Retinal pigment epithelial cell (primary cell): ENCODE measurements at regions not wholly inside any gene's neighbourhood (a gene's known extent, or its start where the extent isn't known, plus 50 kb on each side); places are given as distances from the start of the nearest gene placed in this dataset.

Experiments
- DNase-seq: peaks from one replicate; pipeline ENCODE4 v3.0.0-alpha.2; 2010; ENCODE audit warnings: low read depth
- H3K4me3 ChIP-seq: 2 replicates; pipeline ENCODE4 v1.5.1; 2011; ENCODE audit warnings: mild to moderate bottlenecking, low read length, control low read depth, moderate library complexity
- TF ChIP-seq, protein P1 (sequence below): conservative IDR thresholded peaks from 2 replicates; pipeline ENCODE4 v1.5.1; 2011; ENCODE audit warnings: low read depth, low read length, control low read depth, inconsistent platforms

DNA sequence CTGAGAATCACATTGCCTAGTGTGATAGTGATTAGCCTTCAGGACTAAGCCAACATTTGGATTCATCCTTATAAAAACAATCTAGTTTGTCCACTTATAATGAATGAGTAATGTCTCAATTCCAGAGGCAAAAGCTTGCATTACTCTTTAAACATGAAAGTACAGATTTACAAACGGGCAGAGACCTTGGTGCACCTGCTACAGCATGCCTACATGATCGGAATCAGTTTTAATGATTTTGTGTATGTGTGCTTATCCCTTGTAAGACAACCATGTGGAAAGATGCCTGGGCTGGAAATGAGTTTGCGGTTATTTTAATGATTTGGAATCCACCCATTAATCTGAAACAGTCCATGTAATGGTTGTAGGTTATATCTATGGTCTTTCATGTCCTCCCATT, 572.7 kb downstream of the KLHL13 start:
- no peak overlapping the region for H3K4me3 ChIP-seq
- TF ChIP-seq, protein P1, sequence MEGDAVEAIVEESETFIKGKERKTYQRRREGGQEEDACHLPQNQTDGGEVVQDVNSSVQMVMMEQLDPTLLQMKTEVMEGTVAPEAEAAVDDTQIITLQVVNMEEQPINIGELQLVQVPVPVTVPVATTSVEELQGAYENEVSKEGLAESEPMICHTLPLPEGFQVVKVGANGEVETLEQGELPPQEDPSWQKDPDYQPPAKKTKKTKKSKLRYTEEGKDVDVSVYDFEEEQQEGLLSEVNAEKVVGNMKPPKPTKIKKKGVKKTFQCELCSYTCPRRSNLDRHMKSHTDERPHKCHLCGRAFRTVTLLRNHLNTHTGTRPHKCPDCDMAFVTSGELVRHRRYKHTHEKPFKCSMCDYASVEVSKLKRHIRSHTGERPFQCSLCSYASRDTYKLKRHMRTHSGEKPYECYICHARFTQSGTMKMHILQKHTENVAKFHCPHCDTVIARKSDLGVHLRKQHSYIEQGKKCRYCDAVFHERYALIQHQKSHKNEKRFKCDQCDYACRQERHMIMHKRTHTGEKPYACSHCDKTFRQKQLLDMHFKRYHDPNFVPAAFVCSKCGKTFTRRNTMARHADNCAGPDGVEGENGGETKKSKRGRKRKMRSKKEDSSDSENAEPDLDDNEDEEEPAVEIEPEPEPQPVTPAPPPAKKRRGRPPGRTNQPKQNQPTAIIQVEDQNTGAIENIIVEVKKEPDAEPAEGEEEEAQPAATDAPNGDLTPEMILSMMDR: no peak
- DNase-seq: no peak

DNA sequence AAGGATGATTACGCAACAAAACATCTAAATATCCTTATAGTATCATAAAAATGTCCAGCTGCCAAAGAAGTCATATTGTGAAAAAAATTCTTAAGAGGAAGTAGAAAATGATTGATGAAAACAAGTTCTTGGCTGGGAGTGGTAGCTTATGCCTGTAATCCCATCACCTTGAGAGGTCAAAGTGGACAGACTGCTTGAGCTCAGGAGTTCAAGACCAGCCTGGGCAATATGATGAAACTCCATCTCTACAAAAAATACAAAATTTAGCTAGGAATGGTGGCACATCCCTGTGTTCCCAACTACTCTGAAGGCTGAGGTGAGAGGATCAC, 577.6 kb downstream of the KLHL13 start:
- TF ChIP-seq, protein P1: no peak
- H3K4me3 ChIP-seq: no peak overlapping the region
- DNase-seq: no peak

DNA sequence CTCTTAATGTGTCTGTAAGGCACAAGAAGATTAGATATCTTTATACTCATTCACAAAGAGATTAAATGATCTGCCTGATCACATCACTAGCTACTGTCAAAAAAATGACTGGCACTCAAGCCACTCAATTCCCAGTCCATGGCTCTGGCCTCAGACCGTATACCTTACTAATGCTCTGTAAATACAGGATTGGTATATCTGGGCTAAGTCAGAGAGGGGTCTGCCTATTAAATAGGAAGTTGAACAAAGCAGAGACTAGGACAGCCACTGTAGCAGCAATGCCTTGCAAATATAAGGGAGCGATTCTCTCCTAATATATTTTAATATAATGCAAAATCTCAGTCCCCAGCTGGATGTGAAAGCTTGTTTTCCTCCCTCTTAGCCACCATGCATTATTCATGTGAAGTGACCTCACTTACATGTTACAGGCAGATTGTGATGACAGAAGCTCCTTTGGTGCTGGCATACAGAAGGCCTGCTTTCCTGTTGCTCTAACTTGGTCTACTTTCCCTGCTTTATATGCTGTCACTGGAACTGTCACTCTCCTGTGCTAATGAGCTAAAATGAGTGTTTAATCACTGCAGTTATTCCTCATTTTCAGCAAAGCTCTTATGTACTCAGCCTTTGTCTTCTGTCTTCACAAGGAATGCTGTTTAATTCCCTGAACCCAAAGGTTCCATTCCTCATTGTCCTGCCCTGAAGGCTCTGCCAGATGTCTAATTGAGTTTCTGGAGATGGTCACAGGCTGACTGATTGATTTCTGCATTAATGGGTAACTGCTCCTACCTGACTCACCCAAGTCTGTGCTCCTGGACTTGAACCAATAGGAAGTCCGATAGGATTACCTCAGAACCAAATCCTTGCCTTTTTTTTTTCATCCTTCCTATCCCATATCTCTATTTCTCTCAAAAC, 578.2 kb downstream of the KLHL13 start:
- DNase-seq: no peak
- H3K4me3 ChIP-seq: no peak overlapping the region
- TF ChIP-seq, protein P1: no peak

DNA sequence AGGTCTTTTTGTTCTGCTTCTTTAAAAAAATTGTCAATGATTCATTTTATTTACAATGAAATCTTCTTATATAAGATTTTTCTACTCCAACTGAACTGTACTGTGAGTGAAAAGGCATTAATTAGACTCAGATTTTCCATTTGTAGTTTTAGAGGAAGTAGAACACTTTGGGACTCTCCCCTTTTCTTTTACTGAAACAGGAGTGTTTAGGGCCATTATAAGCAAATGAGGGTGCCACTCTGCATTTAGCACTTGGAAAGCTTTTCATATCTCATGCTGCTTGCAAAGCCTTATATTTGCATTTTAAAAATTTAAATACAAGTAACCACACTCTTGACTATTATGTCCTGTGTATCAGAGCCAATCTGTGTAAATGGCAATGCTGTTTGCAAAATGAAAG, 584.3 kb downstream of the KLHL13 start:
- no peak overlapping the region for H3K4me3 ChIP-seq

DNA sequence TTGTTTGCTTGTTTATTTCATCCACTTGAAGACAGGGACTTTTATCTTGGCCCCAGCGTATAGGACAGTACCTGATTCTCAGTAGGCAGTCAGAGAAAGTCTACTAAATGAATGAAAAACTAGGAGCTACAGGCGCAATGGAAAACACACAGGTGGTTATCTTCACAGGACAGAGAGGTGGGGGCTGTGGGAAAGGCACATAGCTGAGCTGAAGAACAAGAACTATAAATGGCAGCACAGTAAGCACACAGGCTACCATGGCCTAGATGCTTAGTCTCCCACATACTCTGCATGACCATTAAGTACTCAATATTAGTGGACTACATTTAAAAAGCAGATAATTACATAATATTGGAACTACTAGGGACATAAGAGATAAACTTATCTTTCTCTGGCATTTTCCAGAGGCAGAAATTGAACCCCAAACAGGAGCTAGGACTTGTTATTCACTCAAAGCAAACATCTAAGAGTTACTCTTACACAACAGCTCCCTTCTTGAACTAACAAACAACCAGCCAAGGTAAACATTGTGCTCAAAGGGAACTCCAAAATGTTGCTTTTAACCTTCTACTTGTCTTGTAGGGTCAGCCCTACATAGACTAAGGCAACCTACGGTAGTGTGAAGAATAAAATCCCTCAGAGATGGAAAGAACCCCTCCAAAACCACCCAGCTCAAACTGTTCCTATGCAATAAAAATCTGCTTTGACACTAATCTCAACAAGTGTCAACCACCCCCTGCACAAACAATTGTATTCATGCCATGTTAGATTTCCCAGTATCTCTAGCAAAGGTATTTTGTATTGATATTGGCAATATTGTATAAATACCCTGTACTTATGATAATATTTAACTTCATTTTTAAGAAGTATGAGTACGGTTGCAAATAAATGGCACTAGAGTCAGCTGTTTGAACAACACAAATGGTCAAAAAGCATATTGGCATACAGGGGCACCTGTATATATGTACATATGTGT, 593.6 kb downstream of the KLHL13 start:
- TF ChIP-seq, protein P1: no peak
- no peak for DNase-seq
- no peak overlapping the region for H3K4me3 ChIP-seq

More for the DNA sequence above, 584.3 kb downstream of the KLHL13 start:
- TF ChIP-seq, protein P1: no peak
- no peak for DNase-seq

DNA sequence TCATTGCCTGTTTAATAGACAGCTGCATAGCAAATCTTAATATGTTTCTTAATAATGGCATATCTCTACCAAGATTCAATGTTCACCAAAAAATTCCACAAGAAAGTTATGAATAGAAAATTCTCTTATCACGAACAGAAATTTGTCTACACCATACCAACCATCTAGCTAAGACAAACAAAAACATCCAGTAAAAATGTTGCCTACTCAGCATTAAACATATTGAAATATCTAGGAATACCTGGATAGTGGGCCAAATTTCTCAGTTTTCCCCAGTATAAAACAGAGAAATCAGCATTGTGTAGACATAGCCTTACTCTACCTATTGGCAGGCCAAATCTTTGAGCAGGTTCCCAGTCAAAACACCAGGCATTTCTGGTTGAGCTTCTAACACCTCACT, 598.6 kb downstream of the KLHL13 start:
- H3K4me3 ChIP-seq: no peak overlapping the region
- DNase-seq: no peak

More for the DNA sequence above, 598.6 kb downstream of the KLHL13 start:
- TF ChIP-seq, protein P1: no peak
